ENCODE measurements at regions not wholly inside any gene's neighbourhood (a gene's known extent, or its start where the extent isn't known, plus 50 kb on each side); places are given as distances from the start of the nearest gene placed in this dataset.
"Not testable (repeated sequence)": the region's sequence is repeated elsewhere in the genome, so short reads cannot be mapped to it uniquely, and the experiment has no call there.

GRCh38 chr5:101346906-101347305, 443.8 kb upstream of the ST8SIA4 start:
- TF ChIP-seq POLR2A (IDR thresholded peaks at IDR 0.05; ENCODE audit: low read depth, low read length) (no peak), PAX5 (IDR thresholded peaks at IDR 0.05; ENCODE audit: insufficient read depth, low read length, severe bottlenecking) (no peak), TAF1 (IDR thresholded peaks at IDR 0.05; ENCODE audit: low read depth, low read length) (no peak), SPI1 (IDR thresholded peaks at IDR 0.05; ENCODE audit: low read depth, low read length) (no peak), POU2F2 (IDR thresholded peaks at IDR 0.05; ENCODE audit: low read depth, low read length) (no peak), POLR2AphosphoS5 (IDR thresholded peaks at IDR 0.05; ENCODE audit: low read depth, low read length) (no peak)
- FAIRE-seq = no peak
- no peak for DNase-seq (ENCODE audit: insufficient read length, low spot score)

- TF ChIP-seq POLR2AphosphoS5 (IDR thresholded peaks at IDR 0.05; ENCODE audit: low read depth, low read length) = no peak
- no peak for TF ChIP-seq PAX5 (IDR thresholded peaks at IDR 0.05; ENCODE audit: insufficient read depth, low read length, severe bottlenecking)
- no peak for TF ChIP-seq POLR2A (IDR thresholded peaks at IDR 0.05; ENCODE audit: low read depth, low read length)
- TF ChIP-seq POU2F2 (IDR thresholded peaks at IDR 0.05; ENCODE audit: low read depth, low read length) = no peak
- FAIRE-seq = no peak
These were observed 443.4 kb upstream of the ST8SIA4 start for GRCh38 chr5:101346447-101346846.

GRCh38 chr5:101338226-101338625, 435.1 kb upstream of the ST8SIA4 start:
- TF ChIP-seq POU2F2 (IDR thresholded peaks at IDR 0.05; ENCODE audit: low read depth, low read length) (no peak), POLR2AphosphoS5 (IDR thresholded peaks at IDR 0.05; ENCODE audit: low read depth, low read length) (no peak), PAX5 (IDR thresholded peaks at IDR 0.05; ENCODE audit: insufficient read depth, low read length, severe bottlenecking) (no peak), POLR2A (IDR thresholded peaks at IDR 0.05; ENCODE audit: low read depth, low read length) (no peak), TAF1 (IDR thresholded peaks at IDR 0.05; ENCODE audit: low read depth, low read length) (no peak), SPI1 (IDR thresholded peaks at IDR 0.05; ENCODE audit: low read depth, low read length) (no peak)
- FAIRE-seq (no peak), DNase-seq (ENCODE audit: insufficient read length, low spot score) (no peak)

More at GRCh38 chr5:101346447-101346846, 443.4 kb upstream of the ST8SIA4 start:
- no peak for DNase-seq (ENCODE audit: insufficient read length, low spot score)

- TF ChIP-seq POLR2AphosphoS5 (IDR thresholded peaks at IDR 0.05; ENCODE audit: low read depth, low read length) (no peak), TAF1 (IDR thresholded peaks at IDR 0.05; ENCODE audit: low read depth, low read length) (no peak), PAX5 (IDR thresholded peaks at IDR 0.05; ENCODE audit: insufficient read depth, low read length, severe bottlenecking) (no peak), POU2F2 (IDR thresholded peaks at IDR 0.05; ENCODE audit: low read depth, low read length) (no peak), POLR2A (IDR thresholded peaks at IDR 0.05; ENCODE audit: low read depth, low read length) (no peak), SPI1 (IDR thresholded peaks at IDR 0.05; ENCODE audit: low read depth, low read length) (no peak)
- FAIRE-seq (no peak), DNase-seq (ENCODE audit: insufficient read length, low spot score) (no peak)
These were observed 424.7 kb upstream of the ST8SIA4 start for GRCh38 chr5:101327816-101328215.

- DNase-seq (ENCODE audit: insufficient read length, low spot score) = no peak
- no peak for FAIRE-seq
- TF ChIP-seq PAX5 (IDR thresholded peaks at IDR 0.05; ENCODE audit: insufficient read depth, low read length, severe bottlenecking) (no peak), POU2F2 (IDR thresholded peaks at IDR 0.05; ENCODE audit: low read depth, low read length) (no peak), TAF1 (IDR thresholded peaks at IDR 0.05; ENCODE audit: low read depth, low read length) (no peak), POLR2A (IDR thresholded peaks at IDR 0.05; ENCODE audit: low read depth, low read length) (no peak), SPI1 (IDR thresholded peaks at IDR 0.05; ENCODE audit: low read depth, low read length) (no peak), POLR2AphosphoS5 (IDR thresholded peaks at IDR 0.05; ENCODE audit: low read depth, low read length) (no peak)
These were observed 423.7 kb upstream of the ST8SIA4 start for GRCh38 chr5:101326766-101327165.

GRCh38 chr5:101316401-101316800, 413.3 kb upstream of the ST8SIA4 start:
- DNase-seq (ENCODE audit: insufficient read length, low spot score); FAIRE-seq: not testable (repeated sequence)

GRCh38 chr5:101306391-101307137, 403.5 kb upstream of the ST8SIA4 start:
- DNase-seq (ENCODE audit: insufficient read length, low spot score) (no peak), FAIRE-seq (no peak)
- no peak for TF ChIP-seq POLR2AphosphoS5 (IDR thresholded peaks at IDR 0.05; ENCODE audit: low read depth, low read length)
- no peak for TF ChIP-seq PAX5 (IDR thresholded peaks at IDR 0.05; ENCODE audit: insufficient read depth, low read length, severe bottlenecking)
- TF ChIP-seq POU2F2 (IDR thresholded peaks at IDR 0.05; ENCODE audit: low read depth, low read length) = no peak
- no peak for TF ChIP-seq TAF1 (IDR thresholded peaks at IDR 0.05; ENCODE audit: low read depth, low read length)
- TF ChIP-seq POLR2A (IDR thresholded peaks at IDR 0.05; ENCODE audit: low read depth, low read length) = no peak
- TF ChIP-seq SPI1 (IDR thresholded peaks at IDR 0.05; ENCODE audit: low read depth, low read length) = no peak

GRCh38 chr5:101296477-101296876, 393.4 kb upstream of the ST8SIA4 start:
- TF ChIP-seq POU2F2 (IDR thresholded peaks at IDR 0.05; ENCODE audit: low read depth, low read length) = no peak
- FAIRE-seq (no peak), DNase-seq (ENCODE audit: insufficient read length, low spot score) (no peak)

- no peak for FAIRE-seq
- no peak for TF ChIP-seq TAF1 (IDR thresholded peaks at IDR 0.05; ENCODE audit: low read depth, low read length)
- DNase-seq (ENCODE audit: insufficient read length, low spot score) = no peak
These were observed 389.1 kb upstream of the ST8SIA4 start for GRCh38 chr5:101292199-101292598.

- not testable (repeated sequence) for DNase-seq (ENCODE audit: insufficient read length, low spot score); FAIRE-seq
These were observed 387.7 kb upstream of the ST8SIA4 start for GRCh38 chr5:101290761-101291160.

- TF ChIP-seq POLR2AphosphoS5 (IDR thresholded peaks at IDR 0.05; ENCODE audit: low read depth, low read length) (no peak), POLR2A (IDR thresholded peaks at IDR 0.05; ENCODE audit: low read depth, low read length) (no peak), TAF1 (IDR thresholded peaks at IDR 0.05; ENCODE audit: low read depth, low read length) (no peak), PAX5 (IDR thresholded peaks at IDR 0.05; ENCODE audit: insufficient read depth, low read length, severe bottlenecking) (no peak), POU2F2 (IDR thresholded peaks at IDR 0.05; ENCODE audit: low read depth, low read length) (no peak), SPI1 (IDR thresholded peaks at IDR 0.05; ENCODE audit: low read depth, low read length) (no peak)
- no peak for FAIRE-seq
- DNase-seq (ENCODE audit: insufficient read length, low spot score) = no peak
These were observed 385.6 kb upstream of the ST8SIA4 start for GRCh38 chr5:101288633-101289032.
